DMS53 treated with DMSO at 0.1 percent for 48 hours (cell line): ENCODE measurements at regions not wholly inside any gene's neighbourhood (a gene's known extent, or its start where the extent isn't known, plus 50 kb on each side); places are given as distances from the start of the nearest gene placed in this dataset.

Experiments
- DNase-seq: peaks from one replicate; lab custom pipeline; 2025; ENCODE audit not compliant: unreplicated experiment; lab: John Stamatoyannopoulos, UW

GRCh38 chr3:3689601-3690375, 109.4 kb upstream of the LRRN1 start:
- DNase-seq, result no peak

GRCh38 chr3:3686907-3687648, 112.2 kb upstream of the LRRN1 start:
- DNase-seq, result no peak

- no peak for DNase-seq
Observed at GRCh38 chr3:3685721-3686120, 113.5 kb upstream of the LRRN1 start.

- DNase-seq, result no peak
Observed at GRCh38 chr3:3683261-3683660, 116.0 kb upstream of the LRRN1 start.

- no peak for DNase-seq
Observed at GRCh38 chr3:3675801-3676200, 123.4 kb upstream of the LRRN1 start.

GRCh38 chr3:3675186-3675585, 124.0 kb upstream of the LRRN1 start:
- DNase-seq, result no peak

GRCh38 chr3:3666664-3667063, 132.6 kb upstream of the LRRN1 start:
- DNase-seq, result no peak

GRCh38 chr3:3665961-3666640, 133.1 kb upstream of the LRRN1 start:
- no peak for DNase-seq

- no peak for DNase-seq
Observed at GRCh38 chr3:3665546-3665945, 133.7 kb upstream of the LRRN1 start.

GRCh38 chr3:3664935-3665334, 134.3 kb upstream of the LRRN1 start:
- DNase-seq, result no peak

- no peak for DNase-seq
Observed at GRCh38 chr3:3662610-3663009, 136.6 kb upstream of the LRRN1 start.

- DNase-seq, result no peak
Observed at GRCh38 chr3:3654916-3655315, 144.3 kb upstream of the LRRN1 start.

GRCh38 chr3:3648988-3649679, 150.1 kb upstream of the LRRN1 start:
- DNase-seq, result no peak

GRCh38 chr3:3646934-3647333, 152.3 kb upstream of the LRRN1 start:
- no peak for DNase-seq

- peak; percentile 0 for DNase-seq
Observed at GRCh38 chr3:3646103-3646844, 153.0 kb upstream of the LRRN1 start.

GRCh38 chr3:3641877-3642455, 157.3 kb upstream of the LRRN1 start:
- DNase-seq, result no peak

GRCh38 chr3:3639078-3639477, 160.2 kb upstream of the LRRN1 start:
- no peak for DNase-seq

GRCh38 chr3:3636815-3637214, 162.4 kb upstream of the LRRN1 start:
- no peak for DNase-seq

- DNase-seq, result no peak
Observed at GRCh38 chr3:3635109-3635508, 164.1 kb upstream of the LRRN1 start.

- no peak for DNase-seq
Observed at GRCh38 chr3:3634326-3634725, 164.9 kb upstream of the LRRN1 start.
